ENCODE measurements at regions not wholly inside any gene's neighbourhood (a gene's known extent, or its start where the extent isn't known, plus 50 kb on each side); places are given as distances from the start of the nearest gene placed in this dataset.

- ChIA-PET CTCF (ENCODE audit: low intra/inter-chr PET ratio) (no interaction called here), POLR2A (no interaction called here)
- TF ChIP-seq, protein P1, sequence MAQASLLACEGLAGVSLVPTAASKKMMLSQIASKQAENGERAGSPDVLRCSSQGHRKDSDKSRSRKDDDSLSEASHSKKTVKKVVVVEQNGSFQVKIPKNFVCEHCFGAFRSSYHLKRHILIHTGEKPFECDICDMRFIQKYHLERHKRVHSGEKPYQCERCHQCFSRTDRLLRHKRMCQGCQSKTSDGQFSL (CRISPR knock-in tag; IDR thresholded peaks at IDR 0.05), result no peak
- TF ChIP-seq, protein P1 (tag; IDR thresholded peaks at IDR 0.05), result no peak
- TF ChIP-seq U2AF1 (optimal IDR thresholded peaks at IDR 0.05; ENCODE audit: low read depth, low read length) (no peak), CHD1 (IDR thresholded peaks at IDR 0.05; ENCODE audit: low read length) (no peak), TCFL5 (CRISPR knock-in tag; conservative IDR thresholded peaks at IDR 0.05) (no peak), BMI1 (IDR thresholded peaks at IDR 0.05; ENCODE audit: low read length) (no peak), L3MBTL2 (IDR thresholded peaks at IDR 0.05) (no peak), SAFB2 (IDR thresholded peaks at IDR 0.05; ENCODE audit: borderline replicate concordance, low read depth, low read length, severe bottlenecking) (no peak), CTCF (IDR thresholded peaks at IDR 0.05 in 2 of 3, conservative IDR thresholded peaks at IDR 0.05 in 1 of 3; ENCODE audit: insufficient read depth in 2 of 3, low read depth in 1 of 3, low read length in 3 of 3) (no peak), ZNF707 (CRISPR knock-in tag; conservative IDR thresholded peaks at IDR 0.05) (no peak)
- TF ChIP-seq, protein P2, sequence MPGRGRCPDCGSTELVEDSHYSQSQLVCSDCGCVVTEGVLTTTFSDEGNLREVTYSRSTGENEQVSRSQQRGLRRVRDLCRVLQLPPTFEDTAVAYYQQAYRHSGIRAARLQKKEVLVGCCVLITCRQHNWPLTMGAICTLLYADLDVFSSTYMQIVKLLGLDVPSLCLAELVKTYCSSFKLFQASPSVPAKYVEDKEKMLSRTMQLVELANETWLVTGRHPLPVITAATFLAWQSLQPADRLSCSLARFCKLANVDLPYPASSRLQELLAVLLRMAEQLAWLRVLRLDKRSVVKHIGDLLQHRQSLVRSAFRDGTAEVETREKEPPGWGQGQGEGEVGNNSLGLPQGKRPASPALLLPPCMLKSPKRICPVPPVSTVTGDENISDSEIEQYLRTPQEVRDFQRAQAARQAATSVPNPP (IDR thresholded peaks at IDR 0.05; ENCODE audit: borderline replicate concordance, insufficient read depth, insufficient read length), result no peak
- Histone ChIP-seq H3K9me1 (ENCODE audit: control insufficient read depth, insufficient read depth, low read length) (no peaks in the 10 kb centered on the region), H3K4me1 (replicated peaks in 1 of 2; ENCODE audit: control insufficient read depth in 2 of 2, insufficient read depth in 2 of 2, low read length in 2 of 2) (no peaks in the 10 kb centered on the region), H3K27me3 (ENCODE audit: control insufficient read depth in 2 of 2, insufficient read depth in 2 of 2, low read length in 2 of 2) (no peaks in the 10 kb centered on the region), H4K20me1 (replicated peaks; ENCODE audit: control insufficient read depth, insufficient read depth, low read length) (no peaks in the 10 kb centered on the region), H3K36me3 (ENCODE audit: control insufficient read depth, insufficient read depth, low read length) (no peaks in the 10 kb centered on the region), H3K27ac (ENCODE audit: extremely low read depth, low read depth, low read length) (no peak overlapping the region), H3K9me3 (replicated peaks; ENCODE audit: control insufficient read depth, insufficient read depth, low read depth, low read length) (no peaks in the 10 kb centered on the region), H3K9ac (ENCODE audit: insufficient read depth in 1 of 2, low read depth in 2 of 2, low read length in 2 of 2) (no peak overlapping the region), H3K79me2 (ENCODE audit: control insufficient read depth, insufficient read depth, low read length) (no peaks in the 10 kb centered on the region), H3K4me2 (ENCODE audit: insufficient read depth, low read length) (no peak overlapping the region), H2AFZ (ENCODE audit: low read depth, low read length) (no peak overlapping the region), H3K4me3 (no peak overlapping the region)
- no TSS peak for BruUV-seq (replicated peaks)
- no peak for ATAC-seq
- 0% methylated on average over 1 of the region's 1 CpG for WGBS (ENCODE audit: insufficient coverage, low coverage, missing lambda C conversion rate)
- no peak for DNase-seq (ENCODE audit: extremely low read depth in 1 of 4, low spot score in 3 of 4)
- in situ Hi-C loops (cut with MboI), result no loop called here
- FAIRE-seq, result no peak
- intact Hi-C loops (cut with micrococcal nuclease), result no loop called here
These were observed 83.5 kb downstream of the HTR1A start for GRCh38 chr5:63878788-63879187.

Data from K562 (cell line).